ENCODE measurements at regions not wholly inside any gene's neighbourhood (a gene's known extent, or its start where the extent isn't known, plus 50 kb on each side); places are given as distances from the start of the nearest gene placed in this dataset.

- no peaks in the 10 kb centered on the region for H3K27me3 ChIP-seq (ENCODE audit: control insufficient read depth, insufficient read depth, low read length)
- no peak for TF ChIP-seq CTCF (IDR thresholded peaks at IDR 0.05; ENCODE audit: low read depth, low read length)
- CTCF ChIA-PET = no interaction called here
- H3K9me3 ChIP-seq (ENCODE audit: control insufficient read depth, insufficient read depth, low read length) = no peaks in the 10 kb centered on the region
- DNase-seq (ENCODE audit: low read depth, low spot score) = no peak
- POLR2A ChIA-PET = no interaction called here
- no peak overlapping the region for H3K27ac ChIP-seq (ENCODE audit: low read depth, low read length)
- no peak overlapping the region for H3K4me3 ChIP-seq (ENCODE audit: low read depth, low read length)
These were observed 235.0 kb upstream of the HNMT start for GRCh38 chr2:137729305-137729704.

- no peak overlapping the region for H3K27ac ChIP-seq (ENCODE audit: low read depth, low read length)
- no peaks in the 10 kb centered on the region for H3K27me3 ChIP-seq (ENCODE audit: control insufficient read depth, insufficient read depth, low read length)
- H3K9me3 ChIP-seq (ENCODE audit: control insufficient read depth, insufficient read depth, low read length) = peaks cover 3% of the 10 kb centered on the region; the same call in 1 of the 2 replicates
- TF ChIP-seq CTCF (IDR thresholded peaks at IDR 0.05; ENCODE audit: low read depth, low read length) = no peak
- no peak overlapping the region for H3K4me3 ChIP-seq (ENCODE audit: low read depth, low read length)
- CTCF ChIA-PET = no interaction called here
- POLR2A ChIA-PET = no interaction called here
- DNase-seq (ENCODE audit: low read depth, low spot score) = no peak
These were observed 226.7 kb upstream of the HNMT start for GRCh38 chr2:137737559-137737958.

- TF ChIP-seq CTCF (IDR thresholded peaks at IDR 0.05; ENCODE audit: low read depth, low read length) = no peak
- ChIA-PET POLR2A (no interaction called here), CTCF (no interaction called here)
- DNase-seq (ENCODE audit: low read depth, low spot score) = no peak
- no peak overlapping the region for H3K27ac ChIP-seq (ENCODE audit: low read depth, low read length)
- H3K9me3 ChIP-seq (ENCODE audit: control insufficient read depth, insufficient read depth, low read length) = peaks cover 3% of the 10 kb centered on the region; the same call in 1 of the 2 replicates
- H3K27me3 ChIP-seq (ENCODE audit: control insufficient read depth, insufficient read depth, low read length) = no peaks in the 10 kb centered on the region
- no peak overlapping the region for H3K4me3 ChIP-seq (ENCODE audit: low read depth, low read length)
These were observed 222.4 kb upstream of the HNMT start for GRCh38 chr2:137741784-137742362.

- Histone ChIP-seq H3K27me3 (ENCODE audit: control insufficient read depth, insufficient read depth, low read length) (no peaks in the 10 kb centered on the region), H3K27ac (ENCODE audit: low read depth, low read length) (no peak overlapping the region), H3K4me3 (ENCODE audit: low read depth, low read length) (no peak overlapping the region), H3K9me3 (ENCODE audit: control insufficient read depth, insufficient read depth, low read length) (peaks cover 3% of the 10 kb centered on the region; the same call in 1 of the 2 replicates)
- ChIA-PET POLR2A (no interaction called here), CTCF (no interaction called here)
- DNase-seq (ENCODE audit: low read depth, low spot score) = no peak
- TF ChIP-seq CTCF (IDR thresholded peaks at IDR 0.05; ENCODE audit: low read depth, low read length) = no peak
These were observed 216.8 kb upstream of the HNMT start for GRCh38 chr2:137747509-137747908.

GRCh38 chr2:137748533-137748932 lies 215.7 kb upstream of the HNMT start:
- no peak for DNase-seq (ENCODE audit: low read depth, low spot score)
- Histone ChIP-seq H3K27ac (ENCODE audit: low read depth, low read length) (no peak overlapping the region), H3K4me3 (ENCODE audit: low read depth, low read length) (no peak overlapping the region), H3K9me3 (ENCODE audit: control insufficient read depth, insufficient read depth, low read length) (peaks cover 3% of the 10 kb centered on the region; the same call in 1 of the 2 replicates), H3K27me3 (ENCODE audit: control insufficient read depth, insufficient read depth, low read length) (no peaks in the 10 kb centered on the region)
- TF ChIP-seq CTCF (IDR thresholded peaks at IDR 0.05; ENCODE audit: low read depth, low read length) = no peak
- CTCF ChIA-PET = no interaction called here
- POLR2A ChIA-PET = no interaction called here

All from AG04450 (cell line).